HG02623 (cell line): ENCODE measurements at regions not wholly inside any gene's neighbourhood (a gene's known extent, or its start where the extent isn't known, plus 50 kb on each side); places are given as distances from the start of the nearest gene placed in this dataset.
A peak's percentile ranks its signal among the peaks of the same experiment; 100 is the strongest.

Source experiments
- ATAC-seq: cut with Tn5 transposase; IDR thresholded peaks from one replicate; pipeline ENCODE4 v1.9.1; 2021; ENCODE audit warnings: moderate library complexity; ENCODE audit not compliant: unreplicated experiment

- ATAC-seq, result peak; percentile 76
Observed at GRCh38 chr12:92034858-92035401, 110.7 kb downstream of the BTG1 start.

- no peak for ATAC-seq
Observed at GRCh38 chr12:92034083-92034482, 111.6 kb downstream of the BTG1 start.

GRCh38 chr12:92032965-92033364, 112.7 kb downstream of the BTG1 start:
- no peak for ATAC-seq

- no peak for ATAC-seq
Observed at GRCh38 chr12:92032101-92032500, 113.5 kb downstream of the BTG1 start.

DNA sequence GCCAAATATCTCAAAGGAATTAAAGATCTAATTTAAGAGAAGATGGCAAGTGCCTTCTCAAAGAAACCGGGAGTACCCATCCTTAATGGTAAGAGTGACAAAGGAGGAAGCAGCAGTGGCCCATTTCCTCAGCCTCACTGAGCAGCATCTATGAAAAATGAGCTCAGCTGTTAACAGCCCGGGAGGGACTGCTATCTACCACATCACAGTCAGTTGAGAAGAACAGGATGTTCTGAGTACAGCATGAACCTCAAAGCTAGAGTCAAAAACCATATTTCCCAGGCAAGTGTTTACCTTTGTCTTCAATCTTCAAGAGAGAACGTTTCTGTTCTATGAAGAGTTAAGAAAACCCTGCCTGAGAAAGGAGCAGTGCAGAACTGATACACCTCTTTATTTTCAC, 115.0 kb downstream of the BTG1 start:
- peak; percentile 67 for ATAC-seq

- no peak for ATAC-seq
Observed at GRCh38 chr12:92029902-92030586, 115.6 kb downstream of the BTG1 start.

DNA sequence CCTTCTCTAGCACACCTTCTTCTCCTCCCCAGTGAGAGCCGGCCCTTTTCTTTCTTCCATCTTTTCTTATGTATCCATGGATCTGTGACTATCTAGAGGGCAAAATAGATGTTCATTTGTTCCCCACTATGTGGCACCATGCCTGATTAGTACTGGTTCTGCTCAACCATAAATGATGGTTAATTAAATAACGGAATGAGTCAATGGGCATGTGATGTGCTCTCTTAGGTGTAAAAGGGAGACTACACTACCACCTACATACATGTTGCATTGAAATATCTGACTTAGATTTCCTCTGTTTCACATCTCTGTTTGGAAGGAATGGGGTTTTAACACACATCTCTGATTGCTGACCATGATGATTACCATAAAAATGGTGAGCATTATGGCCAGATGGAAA, 116.5 kb downstream of the BTG1 start:
- ATAC-seq, result no peak

GRCh38 chr12:92028441-92028709, 117.3 kb downstream of the BTG1 start:
- no peak for ATAC-seq

DNA sequence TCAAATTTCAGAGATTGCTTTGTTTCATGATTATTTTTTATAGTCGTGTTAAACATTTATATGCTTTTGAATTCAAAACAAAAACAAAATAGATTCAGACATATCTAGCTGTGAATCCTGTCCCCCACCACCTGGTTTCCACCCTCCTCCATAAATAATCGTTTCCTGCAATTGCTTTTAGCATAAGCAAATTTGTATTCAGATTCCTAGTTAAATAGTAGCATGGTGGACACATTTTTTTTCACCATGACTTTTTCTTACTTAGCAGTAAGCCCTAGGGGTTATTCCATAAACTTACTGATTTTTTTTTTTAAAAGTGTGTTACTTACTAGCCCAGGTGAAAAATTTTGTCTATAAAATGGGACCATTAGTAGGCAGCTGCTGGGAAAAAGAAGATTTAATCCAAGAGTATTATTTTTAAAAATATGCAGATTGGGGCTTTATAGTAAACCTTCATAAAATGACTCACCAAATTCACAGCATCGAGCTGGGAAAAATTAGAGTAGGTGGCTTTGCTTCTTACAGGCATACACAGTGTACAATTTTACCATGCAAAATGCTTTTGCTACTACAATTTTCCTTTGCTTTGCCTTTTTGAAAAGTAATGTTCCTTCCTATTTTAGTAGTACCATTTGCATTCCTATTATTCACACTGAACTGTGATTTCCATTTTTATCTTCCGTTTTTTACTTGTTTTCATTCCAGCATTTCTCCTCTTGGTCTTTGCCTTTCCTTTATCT, 117.8 kb downstream of the BTG1 start:
- no peak for ATAC-seq

GRCh38 chr12:92027243-92027642, 118.4 kb downstream of the BTG1 start:
- no peak for ATAC-seq

- ATAC-seq, result no peak
Observed at GRCh38 chr12:92025462-92026207, 120.0 kb downstream of the BTG1 start.

DNA sequence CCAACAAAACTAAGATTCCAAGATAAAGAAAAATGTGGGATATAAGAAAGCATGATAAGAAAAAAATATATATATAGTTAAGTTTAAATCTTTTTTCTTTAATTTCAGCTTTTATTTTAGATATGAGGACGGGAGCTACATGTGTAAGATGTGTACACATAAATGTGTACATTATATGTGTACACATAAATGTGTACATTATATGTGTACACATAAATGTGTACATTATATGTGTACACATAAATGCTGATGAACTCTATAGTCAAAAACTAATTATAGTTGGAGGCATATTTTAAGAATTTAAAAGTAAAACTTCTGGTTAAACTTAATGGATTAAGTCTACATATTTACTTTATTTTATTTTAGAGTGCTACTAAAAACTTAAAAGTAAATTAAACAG, 123.6 kb downstream of the BTG1 start:
- no peak for ATAC-seq

DNA sequence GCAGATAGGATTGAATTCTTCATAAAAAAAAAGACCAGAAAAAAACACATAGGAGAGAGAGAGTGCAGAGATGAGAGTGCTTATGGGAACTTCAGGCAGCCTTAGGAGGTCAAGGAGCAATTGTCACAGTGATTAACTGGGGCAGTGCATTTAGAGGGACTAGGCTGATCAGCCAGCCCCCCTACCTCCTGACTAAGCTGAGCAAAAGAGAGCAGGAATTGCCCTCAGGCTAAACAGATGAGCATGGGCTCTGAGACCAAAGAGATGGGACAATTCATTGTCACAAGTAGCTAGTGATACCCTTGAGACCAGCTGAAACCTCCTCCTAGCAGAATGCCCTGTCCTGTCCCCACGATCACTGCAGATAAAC, 124.0 kb downstream of the BTG1 start:
- ATAC-seq, result no peak

DNA sequence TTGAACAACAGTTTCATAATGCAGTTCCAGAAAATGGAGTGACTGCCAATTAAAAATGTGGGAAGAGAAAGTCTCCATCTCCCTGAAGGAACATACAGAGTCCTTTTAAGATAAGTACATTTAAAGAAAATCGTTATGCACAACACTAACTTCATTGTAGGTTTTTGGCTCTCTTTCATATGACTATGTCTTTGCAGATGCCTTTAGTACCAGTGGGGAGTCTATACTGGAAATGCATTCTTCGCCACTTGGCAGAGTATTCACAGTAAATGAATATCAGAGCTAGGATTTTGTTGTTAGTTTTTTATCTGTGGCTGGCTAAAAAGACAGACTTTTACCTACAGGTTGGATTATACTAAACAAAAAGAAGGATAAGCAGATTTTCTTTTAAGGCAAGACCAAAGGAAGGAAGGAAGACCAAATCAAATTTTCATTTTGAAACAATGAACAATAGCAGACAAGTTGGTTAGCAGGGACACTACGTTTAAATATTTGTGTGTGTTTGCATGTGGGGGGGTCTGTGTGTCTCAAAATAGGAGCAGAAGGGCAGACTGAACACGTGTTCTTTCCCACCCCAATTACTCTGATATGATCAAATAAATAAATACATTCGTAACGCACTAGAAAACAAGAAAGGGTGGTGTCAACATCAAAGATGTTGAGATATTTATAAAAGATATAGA, 124.5 kb downstream of the BTG1 start:
- ATAC-seq, result no peak

DNA sequence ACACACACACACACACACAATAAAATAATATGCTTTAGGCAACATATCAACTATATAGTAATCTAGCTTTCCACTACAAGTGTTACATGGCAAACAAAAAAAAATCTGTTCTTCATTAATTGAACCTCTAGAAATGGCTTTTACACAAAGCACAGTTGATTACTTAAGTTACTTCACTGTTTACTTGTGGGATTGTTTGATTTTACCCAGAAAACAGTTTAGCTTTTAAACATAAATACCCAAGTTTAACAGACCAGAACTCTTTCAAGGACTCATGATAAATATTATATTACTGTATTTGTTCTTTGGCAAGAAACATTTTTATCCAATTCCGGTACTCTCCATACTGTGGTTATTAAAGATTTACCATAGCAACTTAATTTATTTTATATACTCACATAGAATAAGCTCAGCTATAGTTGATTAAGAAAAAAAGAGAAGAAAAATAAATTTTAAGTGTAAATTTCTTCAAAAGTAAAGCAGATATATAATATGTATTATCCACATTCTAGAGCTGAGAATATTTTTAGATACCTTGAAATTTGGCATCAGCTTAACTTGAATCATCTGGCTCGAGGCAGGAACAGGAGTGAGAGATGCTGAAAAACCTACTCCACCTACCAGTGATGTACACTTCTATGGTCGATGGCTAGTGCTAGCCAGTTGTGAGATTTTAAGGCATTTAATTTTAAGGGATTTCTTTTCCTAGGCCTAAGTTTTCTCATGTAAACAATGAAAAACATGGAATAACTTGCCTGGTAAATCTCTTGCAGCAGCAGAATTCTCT, 126.0 kb downstream of the BTG1 start:
- ATAC-seq, result no peak

DNA sequence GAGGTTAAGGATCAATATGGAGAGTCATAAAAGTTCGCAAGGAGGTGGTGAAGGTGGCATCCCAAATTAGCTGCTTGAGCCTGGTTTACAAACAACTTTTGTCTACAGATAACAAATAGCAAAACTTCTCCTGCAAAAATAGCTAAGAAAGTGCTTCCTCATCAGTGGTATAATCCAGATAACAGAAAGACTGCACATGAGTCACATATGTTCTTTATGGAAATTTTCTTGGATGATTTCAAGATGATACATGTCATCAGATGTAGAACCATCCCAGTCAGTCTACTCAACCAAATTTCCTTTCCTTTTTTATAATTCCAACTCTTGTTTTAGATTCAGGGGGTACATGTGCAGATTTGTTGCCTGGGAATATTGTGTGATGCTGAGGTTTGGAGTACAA, 133.0 kb downstream of the BTG1 start:
- ATAC-seq, result no peak

DNA sequence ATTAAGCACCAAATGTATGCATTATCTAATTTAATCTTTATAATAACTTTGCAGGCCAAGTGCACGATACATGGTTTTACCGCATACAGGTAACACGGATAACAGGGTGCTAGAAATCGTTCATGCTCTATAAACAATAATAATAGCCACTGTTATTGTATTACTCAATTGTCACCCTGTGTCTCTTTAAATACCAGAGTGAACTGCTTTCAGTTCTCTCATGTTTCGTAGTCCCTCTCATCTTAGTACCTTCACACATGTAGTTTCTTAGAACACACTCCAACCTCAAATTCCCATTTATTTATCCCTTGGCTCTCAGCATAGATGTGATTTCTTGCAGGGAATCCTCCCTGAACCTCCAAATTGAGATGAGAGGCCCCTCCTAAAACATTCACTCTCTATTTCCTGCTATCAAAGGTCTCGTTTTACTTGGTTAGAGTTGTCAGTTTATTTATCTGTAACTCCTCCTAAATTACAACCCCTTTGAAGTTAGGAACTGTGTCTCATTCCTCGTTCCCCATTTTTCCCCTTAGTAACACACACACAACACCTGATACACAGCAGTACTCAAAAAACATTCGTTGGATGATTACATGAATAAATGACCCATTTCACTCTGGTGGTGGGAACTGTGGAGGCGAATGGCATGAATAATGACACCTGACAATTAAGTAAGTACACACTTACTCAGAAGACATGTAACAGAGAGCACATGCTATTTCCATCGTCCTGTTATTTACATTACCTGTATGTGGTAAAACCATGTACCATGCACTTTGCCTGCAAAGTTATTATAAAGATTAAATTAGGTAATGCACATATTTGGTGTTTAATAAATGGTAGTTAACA, 134.6 kb downstream of the BTG1 start:
- ATAC-seq, result no peak

DNA sequence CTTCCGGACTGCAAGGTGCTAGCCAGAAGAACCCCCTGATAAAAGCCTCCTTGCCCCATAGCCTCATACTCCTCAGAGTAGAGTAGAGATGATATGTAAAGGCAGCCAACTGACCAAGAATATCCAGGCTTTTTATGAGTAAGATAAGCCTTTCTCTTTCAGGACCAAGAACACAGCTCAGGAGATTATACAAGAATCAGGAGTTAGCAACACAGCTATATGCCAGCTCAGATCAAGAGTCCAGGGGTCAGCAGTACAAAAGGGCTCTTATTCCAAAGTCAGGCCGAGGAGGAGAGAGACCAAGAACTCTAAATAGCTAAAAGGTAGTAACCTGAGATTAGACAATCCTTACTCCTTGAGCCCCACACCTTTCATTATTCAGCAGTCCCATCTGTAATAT, 135.3 kb downstream of the BTG1 start:
- ATAC-seq, result no peak

DNA sequence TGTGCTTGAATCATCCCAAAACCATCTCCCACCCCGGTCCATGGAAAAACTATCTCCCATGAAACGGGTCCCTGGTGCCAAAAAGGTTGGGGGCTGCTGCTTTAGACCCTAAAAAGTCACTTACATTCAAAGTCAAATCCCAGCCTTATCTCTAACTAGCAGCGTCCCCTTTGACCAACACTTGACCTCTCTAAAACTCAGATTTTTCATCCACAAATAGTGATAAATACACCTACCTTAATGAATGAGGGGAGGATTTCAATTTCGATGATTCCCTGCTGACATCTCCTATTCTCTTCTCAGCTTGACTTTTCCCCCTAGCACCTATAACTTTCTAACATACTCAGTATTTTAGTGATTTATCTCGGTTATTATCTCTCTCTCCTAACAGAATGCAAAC, 137.3 kb downstream of the BTG1 start:
- no peak for ATAC-seq

GRCh38 chr12:92007787-92008186, 137.9 kb downstream of the BTG1 start:
- ATAC-seq, result no peak
